ENCODE measurements at regions not wholly inside any gene's neighbourhood (a gene's known extent, or its start where the extent isn't known, plus 50 kb on each side); places are given as distances from the start of the nearest gene placed in this dataset.

GRCh38 chr5:18967637-18968036, 1020.4 kb downstream of the CDH18 start:
- no peak for DNase-seq (ENCODE audit: low spot score)

DNA sequence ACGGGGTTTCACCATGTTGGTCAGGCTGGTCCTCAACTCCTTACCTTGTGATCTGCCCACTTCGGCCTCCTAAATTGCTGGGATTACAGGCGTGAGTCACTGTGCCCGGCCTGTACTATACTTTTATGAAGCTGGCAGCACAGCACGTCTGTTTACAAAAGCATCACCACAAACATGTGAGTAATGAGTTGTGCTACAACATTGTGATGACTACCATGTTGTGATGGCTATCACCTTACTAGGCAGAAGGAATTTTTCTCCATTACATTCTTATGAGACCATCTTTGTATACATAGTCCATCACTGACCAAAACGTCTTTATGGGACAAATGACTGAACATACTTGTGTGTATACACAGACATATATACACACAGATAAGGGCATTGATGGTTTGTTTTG, 1019.0 kb downstream of the CDH18 start:
- DNase-seq (ENCODE audit: low spot score) = no peak

GRCh38 chr5:18970000-18970399, 1018.0 kb downstream of the CDH18 start:
- DNase-seq (ENCODE audit: low spot score) = no peak

DNA sequence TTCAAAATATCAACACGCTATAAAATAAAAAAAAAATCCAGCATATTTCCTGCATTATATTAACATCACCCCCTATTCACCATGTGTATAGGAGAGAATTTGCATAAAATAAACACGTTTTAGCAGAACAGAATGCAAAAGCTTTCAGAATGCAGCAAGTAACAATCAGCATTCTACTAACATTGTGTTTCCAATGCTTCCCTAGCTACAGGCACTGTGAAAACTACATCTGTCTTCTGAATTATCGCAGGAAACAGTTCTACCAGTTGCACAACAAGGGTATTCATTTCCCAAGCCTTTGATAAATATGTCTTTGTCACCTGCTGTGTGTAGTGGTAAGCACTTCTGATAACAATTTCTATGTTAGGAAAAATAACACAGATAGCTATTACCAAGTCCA, 1015.8 kb downstream of the CDH18 start:
- DNase-seq (ENCODE audit: low spot score) = no peak

DNA sequence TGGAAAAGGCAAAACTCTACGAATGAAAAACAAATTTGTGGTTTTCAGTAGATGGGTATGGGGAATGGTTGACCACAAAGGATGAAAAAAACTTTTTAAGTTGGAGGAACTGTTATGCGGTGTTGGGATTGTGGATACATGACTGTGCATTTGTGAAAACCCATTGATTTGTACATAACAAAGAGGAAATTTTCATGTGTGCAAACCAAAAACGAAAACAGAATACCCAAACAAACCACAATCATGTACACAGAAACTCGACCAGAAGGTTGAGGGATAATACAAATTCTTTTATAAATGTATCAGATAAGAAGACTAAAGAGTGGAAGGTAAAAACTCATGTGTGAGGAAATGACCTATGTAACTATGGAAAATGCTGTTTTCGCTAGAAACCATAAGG, 1012.4 kb downstream of the CDH18 start:
- DNase-seq (ENCODE audit: low spot score) = no peak

- no peak for DNase-seq (ENCODE audit: low spot score)
Measured at GRCh38 chr5:18977880-18978279, 1010.1 kb downstream of the CDH18 start.

- no peak for DNase-seq (ENCODE audit: low spot score)
Measured at GRCh38 chr5:18984559-18985080, 1003.4 kb downstream of the CDH18 start.

GRCh38 chr5:18985171-18985758, 1002.7 kb downstream of the CDH18 start:
- no peak for DNase-seq (ENCODE audit: low spot score)

DNA sequence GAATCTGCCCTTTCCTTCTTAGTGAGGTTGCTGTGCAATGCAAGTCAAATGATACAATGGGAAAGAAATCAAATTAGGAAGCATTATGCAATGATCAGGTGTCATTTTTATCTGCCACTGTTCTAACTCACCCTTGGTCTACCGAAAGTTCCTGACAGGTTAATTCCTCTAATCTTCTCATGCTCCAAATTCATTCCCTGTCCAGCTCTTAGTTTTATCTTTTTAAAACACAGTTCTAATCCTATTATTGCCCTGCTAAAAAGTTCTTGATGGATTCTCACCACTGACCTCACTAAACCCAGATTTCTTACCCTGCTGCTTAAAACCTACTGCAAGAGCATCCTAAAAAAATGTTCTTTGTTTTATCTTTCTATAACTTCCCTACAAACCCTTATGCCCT, 1000.9 kb downstream of the CDH18 start:
- DNase-seq (ENCODE audit: low spot score) = no peak

DNA sequence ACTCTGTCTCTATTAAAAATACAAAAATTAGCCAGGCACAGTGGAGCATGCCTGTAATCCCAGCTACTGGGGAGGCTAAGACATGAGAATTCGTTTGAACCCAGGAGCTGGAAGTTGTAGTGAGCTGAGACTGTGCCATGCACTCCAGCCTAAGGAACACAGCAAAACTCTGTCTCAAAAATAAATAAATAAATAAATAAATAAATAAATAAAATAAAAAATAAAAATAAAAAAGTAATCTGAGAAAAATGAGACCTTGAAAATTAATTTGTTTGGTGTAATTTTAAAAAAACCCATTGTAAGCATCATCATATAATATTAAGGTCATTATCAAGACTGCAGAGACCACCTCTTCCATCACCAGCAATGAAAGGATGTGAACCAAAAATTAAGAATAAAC, 997.1 kb downstream of the CDH18 start:
- no peak for DNase-seq (ENCODE audit: low spot score)

DNA sequence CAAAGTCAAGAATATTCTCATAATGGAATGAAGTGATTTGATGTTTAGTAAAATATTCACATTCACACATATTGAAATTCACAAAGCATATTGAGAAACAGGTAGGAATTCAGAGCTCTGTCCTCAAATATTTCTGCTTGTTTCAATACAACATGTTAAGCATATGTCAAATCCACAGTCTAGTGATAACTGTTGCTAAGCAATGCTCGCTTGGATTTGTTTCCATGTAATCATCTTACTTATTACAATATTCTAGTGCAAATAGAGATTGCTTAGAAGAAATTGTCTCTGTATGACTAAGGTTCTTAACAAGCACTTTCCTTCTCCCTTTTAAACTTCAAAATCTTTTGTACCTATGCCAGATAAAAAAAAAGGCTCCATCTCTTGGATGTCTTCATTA, 995.7 kb downstream of the CDH18 start:
- DNase-seq (ENCODE audit: low spot score) = no peak

- no peak for DNase-seq (ENCODE audit: low spot score)
Measured at GRCh38 chr5:18999478-18999877, 988.5 kb downstream of the CDH18 start.

DNA sequence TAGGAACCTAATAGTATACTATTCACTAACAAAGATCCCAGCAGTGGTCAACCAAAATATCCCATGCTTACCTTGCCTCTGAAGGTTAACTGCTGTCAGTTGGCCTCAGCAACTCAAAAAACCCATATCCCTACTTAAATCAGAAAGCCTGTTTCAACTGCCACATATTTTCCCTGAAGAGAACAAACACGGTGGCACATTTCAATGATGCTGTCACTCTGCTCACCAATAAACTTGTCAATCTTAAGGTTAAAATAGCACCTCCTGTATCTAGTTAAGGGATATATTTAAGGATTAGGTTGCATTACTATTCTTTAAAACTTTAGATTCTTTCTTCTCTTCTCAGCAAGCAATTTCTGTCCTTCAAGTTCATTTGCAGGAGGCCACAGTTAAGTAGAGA, 986.9 kb downstream of the CDH18 start:
- no peak for DNase-seq (ENCODE audit: low spot score)

DNA sequence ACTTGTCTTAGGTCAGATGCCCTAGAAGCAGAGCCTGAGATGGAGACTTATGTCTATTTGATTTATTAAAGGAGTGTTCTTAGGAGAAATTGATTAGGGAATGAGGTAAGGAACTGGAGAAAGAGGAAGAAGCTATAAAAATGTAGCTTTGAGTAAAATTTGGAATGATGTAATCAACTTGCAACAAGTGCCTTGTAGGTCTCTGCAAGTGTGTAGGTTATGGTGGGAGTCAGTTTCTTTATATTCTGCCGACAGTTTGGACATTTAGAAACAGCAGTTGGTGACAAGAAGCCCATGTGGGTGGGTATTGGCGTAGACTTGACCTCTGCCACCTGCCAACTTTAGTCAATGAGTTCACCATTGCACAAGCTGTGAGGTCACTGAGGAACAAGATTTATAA, 986.5 kb downstream of the CDH18 start:
- DNase-seq (ENCODE audit: low spot score) = no peak

DNA sequence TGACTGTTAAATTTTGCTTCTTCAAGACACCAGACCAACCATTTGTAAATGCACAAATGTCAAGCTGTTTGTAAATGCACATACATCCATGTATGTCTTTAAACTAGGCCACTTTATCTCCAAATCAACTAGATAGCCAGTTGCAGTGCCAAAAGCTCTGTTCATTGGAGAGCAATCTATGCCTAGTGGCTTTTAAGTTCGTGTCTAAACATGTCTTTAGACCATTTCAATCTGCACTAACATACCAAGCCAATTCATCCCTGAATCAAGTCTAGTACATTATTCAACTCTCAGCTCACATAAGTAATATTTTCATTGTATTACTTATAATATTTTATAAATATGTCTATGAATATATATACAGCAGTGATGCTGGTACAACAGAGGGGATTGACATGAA, 985.9 kb downstream of the CDH18 start:
- DNase-seq (ENCODE audit: low spot score) = no peak

DNA sequence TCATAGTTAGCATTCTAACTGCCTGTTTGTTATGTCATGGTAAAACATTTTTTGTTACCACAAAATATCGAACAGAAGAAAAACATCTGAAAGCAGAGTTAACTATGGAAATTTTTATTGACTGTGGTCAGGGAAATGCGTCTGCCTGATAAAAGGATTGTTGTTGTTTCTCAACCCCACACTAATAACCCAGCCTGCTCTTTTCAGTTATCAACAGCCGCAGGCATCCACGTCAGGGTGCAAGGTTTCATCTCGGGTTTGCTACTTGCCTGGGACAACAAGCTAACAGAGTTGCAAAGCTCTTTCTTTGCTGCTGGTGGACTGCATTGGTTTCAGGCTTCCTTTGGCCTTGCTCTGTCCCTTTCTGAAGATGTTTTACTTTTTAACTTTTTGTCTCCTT, 969.2 kb downstream of the CDH18 start:
- no peak for DNase-seq (ENCODE audit: low spot score)

DNA sequence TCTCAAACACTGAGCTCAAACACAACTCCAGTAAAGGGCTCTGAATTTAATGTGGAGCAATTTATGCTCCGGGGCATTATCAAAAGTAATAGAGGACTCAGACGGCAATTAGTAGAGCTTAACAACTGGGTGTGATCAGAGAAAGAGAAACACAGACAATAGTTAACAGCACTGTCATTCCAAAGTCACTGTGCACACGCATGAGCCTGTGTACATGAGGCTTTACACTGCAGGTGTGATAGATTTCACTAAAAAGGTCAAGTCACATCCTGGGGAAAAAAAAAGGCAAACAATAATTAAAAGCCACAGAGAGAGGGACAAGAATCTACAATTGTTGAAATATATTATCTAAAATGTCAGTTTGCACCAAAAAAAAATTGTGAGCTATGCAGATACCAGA, 956.5 kb downstream of the CDH18 start:
- DNase-seq (ENCODE audit: low spot score) = no peak

- DNase-seq (ENCODE audit: low spot score) = no peak
Measured at GRCh38 chr5:19035816-19036215, 952.2 kb downstream of the CDH18 start.

DNA sequence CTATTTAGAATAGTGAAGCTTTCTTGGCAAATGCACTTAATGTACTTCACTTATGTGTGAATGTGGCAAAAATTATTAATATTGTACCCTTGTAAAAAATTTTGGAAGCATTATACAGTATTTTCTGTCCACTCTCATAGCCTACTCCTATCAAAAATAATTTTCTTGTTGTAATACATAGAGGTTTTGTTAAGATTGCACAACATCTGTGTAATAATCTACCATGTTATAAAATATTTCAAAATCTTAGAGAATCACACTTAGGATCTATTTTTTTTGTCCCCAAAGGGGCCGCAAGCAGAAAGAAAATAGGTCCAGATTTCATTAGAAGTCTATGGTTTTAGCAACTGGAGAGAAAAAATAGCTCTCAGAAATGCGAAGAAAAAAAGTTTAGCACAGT, 945.9 kb downstream of the CDH18 start:
- no peak for DNase-seq (ENCODE audit: low spot score)

DNA sequence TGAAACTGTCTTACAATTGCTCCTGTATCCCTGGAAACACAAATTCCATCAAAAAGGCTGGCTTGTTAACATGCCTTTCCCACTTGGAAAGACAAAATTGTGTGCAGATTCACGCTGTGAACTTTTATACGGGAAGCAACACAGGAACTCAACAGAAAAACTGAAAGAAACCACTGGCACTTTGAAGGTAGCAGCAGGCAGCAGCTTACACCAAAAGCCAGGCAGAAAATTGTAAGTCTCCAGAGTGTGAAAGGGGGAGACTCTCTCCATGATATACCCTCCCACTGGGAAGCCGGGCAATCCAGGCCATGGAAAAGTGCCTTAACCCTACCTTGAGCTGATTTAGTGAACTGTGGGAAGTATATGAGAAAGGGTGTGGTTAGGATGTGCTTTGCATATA, 943.7 kb downstream of the CDH18 start:
- no peak for DNase-seq (ENCODE audit: low spot score)

- no peak for DNase-seq (ENCODE audit: low spot score)
Measured at GRCh38 chr5:19044931-19045695, 942.9 kb downstream of the CDH18 start.

GRCh38 chr5:19047277-19047676, 940.7 kb downstream of the CDH18 start:
- no peak for DNase-seq (ENCODE audit: low spot score)

DNA sequence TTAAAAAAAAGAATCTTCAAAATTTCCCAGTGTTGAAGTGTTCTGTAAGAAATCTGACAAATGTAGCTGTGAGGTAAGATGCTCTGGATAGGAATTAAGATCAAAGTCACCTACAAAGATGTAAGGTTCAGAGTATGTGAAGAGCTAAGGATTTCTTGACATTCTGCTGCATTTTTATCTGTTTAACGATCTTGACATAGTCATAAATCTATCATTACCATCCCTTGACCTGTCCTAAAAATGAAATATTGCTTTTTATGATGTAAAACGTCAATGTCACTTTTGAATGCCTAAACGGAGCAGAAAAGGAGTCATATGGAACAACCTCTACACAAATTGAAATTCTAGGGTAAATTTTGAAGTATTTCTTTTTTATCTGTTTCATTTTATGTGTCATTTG, 939.3 kb downstream of the CDH18 start:
- no peak for DNase-seq (ENCODE audit: low spot score)

- no peak for DNase-seq (ENCODE audit: low spot score)
Measured at GRCh38 chr5:19058216-19058615, 929.8 kb downstream of the CDH18 start.
